Endodermal cell (in vitro differentiated cells): ENCODE measurements at regions not wholly inside any gene's neighbourhood (a gene's known extent, or its start where the extent isn't known, plus 50 kb on each side); places are given as distances from the start of the nearest gene placed in this dataset.
A peak's percentile ranks its signal among the peaks of the same experiment; 100 is the strongest.

Experiments
- DNase-seq: peaks from one replicate; pipeline ENCODE4 v3.0.0-alpha.2; 2017
- H3K27ac ChIP-seq: 2 replicates; pipeline ENCODE4 v1.5.1; 2013; ENCODE audit warnings: mild to moderate bottlenecking, low read depth, low read length, moderate library complexity
- H3K27me3 ChIP-seq: 2 replicates; pipeline ENCODE4 v1.6.1; 2013; ENCODE audit warnings: mild to moderate bottlenecking, low read length, moderate library complexity; ENCODE audit not compliant: insufficient read depth, control insufficient read depth, poor library complexity, severe bottlenecking
- H3K36me3 ChIP-seq: 2 replicates; pipeline ENCODE4 v1.7.0; 2013; ENCODE audit warnings: mild to moderate bottlenecking, low read length, moderate library complexity; ENCODE audit not compliant: control insufficient read depth, insufficient read depth
- H3K4me1 ChIP-seq: one replicate; pipeline ENCODE4 v1.7.0; 2013; ENCODE audit warnings: low read length; ENCODE audit not compliant: control insufficient read depth, insufficient read depth
- H3K4me3 ChIP-seq: 2 replicates; pipeline ENCODE4 v1.5.1; 2013; ENCODE audit warnings: mild to moderate bottlenecking, low read length, moderate library complexity
- H3K9ac ChIP-seq: 2 replicates; pipeline ENCODE4 v1.6.1; 2013; ENCODE audit warnings: mild to moderate bottlenecking, low read length, moderate library complexity; ENCODE audit not compliant: poor library complexity, severe bottlenecking; ENCODE audit errors: extremely low read depth
- H3K9me3 ChIP-seq: 2 replicates; pipeline ENCODE4 v1.6.1; 2013; ENCODE audit warnings: mild to moderate bottlenecking, low read length, moderate library complexity; ENCODE audit not compliant: control insufficient read depth
- H3K27ac Mint-ChIP-seq: 2 replicates; pipeline ENCODE4 v1.8.0; 2020; ENCODE audit warnings: mixed read lengths
- H3K27me3 Mint-ChIP-seq: 2 replicates; pipeline ENCODE4 v1.8.0; 2021; ENCODE audit warnings: mild to moderate bottlenecking, mixed read lengths; ENCODE audit not compliant: insufficient read depth
- H3K36me3 Mint-ChIP-seq: 2 replicates; pipeline ENCODE4 v1.8.0; 2020; ENCODE audit warnings: low read depth, mixed read lengths
- H3K4me1 Mint-ChIP-seq: 2 replicates; pipeline ENCODE4 v1.8.0; 2020; ENCODE audit warnings: mixed read lengths
- H3K4me3 Mint-ChIP-seq: 2 replicates; pipeline ENCODE4 v1.8.0; 2020; ENCODE audit warnings: mild to moderate bottlenecking, moderate library complexity, mixed read lengths
- H3K9me3 Mint-ChIP-seq: 2 replicates; pipeline ENCODE4 v1.8.0; 2020; ENCODE audit warnings: mild to moderate bottlenecking, mixed read lengths
- WGBS, 2 experiments: methylation state at CpG; one replicate each; pipeline versions ENCODE4 v1.1.5 to v1.1.7; 2013; ENCODE audit warnings: missing lambda C conversion rate in 2 of 2, mixed read lengths in 1 of 2; ENCODE audit not compliant: insufficient coverage in 1 of 2, insufficient read length in 1 of 2; 5-methylcytosine and 5-hydroxymethylcytosine counted together
- TF ChIP-seq, protein P1 (sequence below): fragments of 200-600 bp; sonication (generic); conservative IDR thresholded peaks from 2 replicates; pipeline ENCODE4 v1.5.0; 2021; ENCODE audit warnings: antibody characterized with exemption, mild to moderate bottlenecking

DNA sequence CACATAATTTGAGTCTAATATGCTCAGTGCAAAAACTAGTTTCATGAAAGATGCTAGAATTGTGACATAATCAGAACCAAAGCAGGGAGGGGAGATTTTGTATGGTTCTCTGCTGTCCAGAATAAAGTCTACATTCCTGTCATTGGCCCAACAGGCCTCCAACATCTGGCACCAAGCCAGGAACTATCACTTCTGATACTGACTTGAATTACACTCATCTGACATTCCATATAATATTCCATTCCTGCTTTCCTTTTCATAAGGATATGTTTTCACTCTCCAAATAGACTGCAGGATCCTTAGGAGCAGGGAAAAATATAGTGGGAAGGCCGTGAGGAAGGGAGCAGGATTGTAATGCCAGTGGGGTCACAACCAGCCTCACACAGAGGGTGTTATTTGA is 84.6 kb upstream of the BTN3A2 start:
- Histone ChIP-seq H3K27me3 (no peaks in the 10 kb centered on the region), H3K27ac (no peak overlapping the region), H3K4me3 (no peak overlapping the region), H3K9me3 (no peaks in the 10 kb centered on the region), H3K9ac (no peak overlapping the region), H3K4me1 (no peaks in the 10 kb centered on the region), H3K36me3 (no peaks in the 10 kb centered on the region)
- Mint-ChIP-seq H3K9me3 (no peaks in the 10 kb centered on the region), H3K36me3 (no peaks in the 10 kb centered on the region), H3K4me3 (no peak overlapping the region), H3K4me1 (peaks cover 14% of the 10 kb centered on the region), H3K27me3 (no peaks in the 10 kb centered on the region), H3K27ac (no peak overlapping the region)
- WGBS, 2 experiments: 75 to 95% methylated on average over 1 of the region's 1 CpG
- TF ChIP-seq, protein P1, sequence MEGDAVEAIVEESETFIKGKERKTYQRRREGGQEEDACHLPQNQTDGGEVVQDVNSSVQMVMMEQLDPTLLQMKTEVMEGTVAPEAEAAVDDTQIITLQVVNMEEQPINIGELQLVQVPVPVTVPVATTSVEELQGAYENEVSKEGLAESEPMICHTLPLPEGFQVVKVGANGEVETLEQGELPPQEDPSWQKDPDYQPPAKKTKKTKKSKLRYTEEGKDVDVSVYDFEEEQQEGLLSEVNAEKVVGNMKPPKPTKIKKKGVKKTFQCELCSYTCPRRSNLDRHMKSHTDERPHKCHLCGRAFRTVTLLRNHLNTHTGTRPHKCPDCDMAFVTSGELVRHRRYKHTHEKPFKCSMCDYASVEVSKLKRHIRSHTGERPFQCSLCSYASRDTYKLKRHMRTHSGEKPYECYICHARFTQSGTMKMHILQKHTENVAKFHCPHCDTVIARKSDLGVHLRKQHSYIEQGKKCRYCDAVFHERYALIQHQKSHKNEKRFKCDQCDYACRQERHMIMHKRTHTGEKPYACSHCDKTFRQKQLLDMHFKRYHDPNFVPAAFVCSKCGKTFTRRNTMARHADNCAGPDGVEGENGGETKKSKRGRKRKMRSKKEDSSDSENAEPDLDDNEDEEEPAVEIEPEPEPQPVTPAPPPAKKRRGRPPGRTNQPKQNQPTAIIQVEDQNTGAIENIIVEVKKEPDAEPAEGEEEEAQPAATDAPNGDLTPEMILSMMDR: no peak
- DNase-seq: no peak

DNA sequence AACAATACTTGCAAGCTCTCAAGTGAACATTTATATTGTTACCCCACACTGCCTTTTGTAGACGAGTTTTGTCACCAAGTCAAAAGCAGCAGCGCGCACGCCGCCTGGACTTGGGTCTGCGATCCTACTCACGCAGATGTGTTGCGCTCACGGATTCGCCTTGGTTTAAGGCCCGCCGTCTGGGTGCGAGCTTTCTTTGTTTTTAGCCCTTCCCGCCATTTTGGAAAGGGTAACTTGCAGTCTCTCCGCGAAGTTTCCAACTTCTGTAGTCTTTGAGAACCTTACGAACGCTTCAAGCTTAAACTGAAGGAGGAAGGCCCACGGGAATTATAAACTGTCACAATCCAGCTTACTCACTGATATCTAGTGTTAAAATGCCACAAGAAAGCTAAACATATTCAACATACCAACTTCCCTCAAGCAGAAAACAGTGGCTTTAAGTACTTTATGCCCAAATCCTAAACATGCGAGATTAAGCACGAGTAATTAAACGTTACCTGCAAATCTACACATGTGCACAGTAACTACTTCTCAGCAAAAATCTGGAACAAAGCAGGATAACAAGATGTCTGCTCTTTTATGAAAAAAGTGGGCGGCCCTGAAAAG is 80.4 kb upstream of the BTN3A2 start:
- no peaks in the 10 kb centered on the region for H3K27me3 ChIP-seq
- H3K27ac ChIP-seq: peak overlapping the region; percentile 98
- Mint-ChIP-seq H3K27me3 (no peaks in the 10 kb centered on the region), H3K9me3 (peaks cover 19% of the 10 kb centered on the region), H3K27ac (peak overlapping the region; percentile 98), H3K4me3 (peak overlapping the region; percentile 85), H3K4me1 (peaks cover 4% of the 10 kb centered on the region), H3K36me3 (no peaks in the 10 kb centered on the region)
- H3K36me3 ChIP-seq: no peaks in the 10 kb centered on the region
- DNase-seq: peak; percentile 80
- 0 to 1% methylated on average over 16 to 23 of the region's 23 CpGs for WGBS, 2 experiments
- TF ChIP-seq, protein P1: no peak
- peaks cover 24% of the 10 kb centered on the region for H3K9me3 ChIP-seq
- no peaks in the 10 kb centered on the region for H3K4me1 ChIP-seq
- peak overlapping the region; percentile 94 for H3K4me3 ChIP-seq
- H3K9ac ChIP-seq: peak overlapping the region; percentile 98

DNA sequence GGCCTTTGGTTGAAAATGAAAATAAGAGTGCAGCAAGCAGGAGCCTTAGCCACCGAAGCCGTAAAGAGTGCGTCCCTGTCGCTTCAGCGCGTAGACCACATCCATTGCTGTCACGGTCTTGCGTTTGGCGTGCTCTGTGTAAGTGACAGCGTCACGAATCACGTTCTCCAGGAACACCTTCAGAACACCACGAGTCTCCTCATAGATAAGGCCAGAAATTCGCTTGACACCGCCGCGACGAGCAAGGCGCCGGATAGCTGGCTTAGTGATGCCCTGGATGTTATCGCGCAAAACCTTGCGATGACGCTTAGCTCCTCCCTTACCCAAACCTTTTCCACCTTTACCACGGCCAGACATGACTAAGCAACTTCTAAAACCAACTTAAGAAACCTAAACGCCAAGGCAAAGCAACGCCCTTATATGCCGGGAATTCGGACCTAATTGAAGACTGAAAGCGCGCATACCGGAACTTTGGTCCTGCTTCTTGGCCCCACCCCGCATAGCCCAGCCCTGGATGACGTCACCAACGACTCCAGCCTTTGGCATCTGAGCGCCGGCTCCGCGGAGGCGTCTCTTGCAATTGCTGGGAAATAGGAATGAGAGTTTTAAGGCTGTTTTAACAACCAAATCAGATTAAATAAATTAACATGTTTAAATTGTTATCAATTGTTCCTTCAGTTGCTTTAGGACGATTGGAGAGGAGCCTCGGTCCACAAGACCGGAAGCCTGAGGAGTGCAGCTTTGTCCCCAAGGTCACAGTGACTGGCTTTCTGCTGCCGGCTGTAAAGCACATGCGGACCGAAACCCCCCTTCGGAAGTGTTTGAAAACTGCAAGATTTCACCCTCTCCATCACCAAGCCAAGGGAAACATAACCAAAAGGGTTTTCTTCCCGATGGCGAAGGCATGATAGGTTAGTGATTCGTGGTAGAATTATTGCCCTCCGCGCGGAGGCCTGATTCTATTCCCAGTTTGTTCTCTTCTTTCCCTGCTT is 79.6 kb upstream of the BTN3A2 start:
- Mint-ChIP-seq H3K27ac (peak overlapping the region; percentile 98), H3K4me1 (peaks cover 4% of the 10 kb centered on the region), H3K27me3 (no peaks in the 10 kb centered on the region), H3K36me3 (no peaks in the 10 kb centered on the region), H3K4me3 (peak overlapping the region; percentile 85), H3K9me3 (peaks cover 19% of the 10 kb centered on the region)
- no peaks in the 10 kb centered on the region for H3K4me1 ChIP-seq
- peak; percentile 98 for DNase-seq
- H3K9me3 ChIP-seq: peaks cover 24% of the 10 kb centered on the region
- peak overlapping the region; percentile 94 for H3K4me3 ChIP-seq
- TF ChIP-seq, protein P1: no peak
- H3K27ac ChIP-seq: peak overlapping the region; percentile 98
- H3K27me3 ChIP-seq: no peaks in the 10 kb centered on the region
- H3K9ac ChIP-seq: peak overlapping the region; percentile 98
- H3K36me3 ChIP-seq: no peaks in the 10 kb centered on the region
- 0 to 2% methylated on average over 18 to 48 of the region's 53 CpGs for WGBS, 2 experiments
